MCF 10A (cell line): ENCODE measurements at regions not wholly inside any gene's neighbourhood (a gene's known extent, or its start where the extent isn't known, plus 50 kb on each side); places are given as distances from the start of the nearest gene placed in this dataset.

ENCODE experiments used
- BruUV-seq: library from RNA; stranded (reverse); fragments of 400-500 nt; replicated peaks from 2 replicates; lab custom pipeline; 2021; lab: Mats Ljungman, UMichigan
- CTCF ChIA-PET: fragments of 300-600 bp; sonication (Branson Sonifier 250); formaldehyde crosslinking; extraction: SDS; loops from one replicate; lab custom pipeline; 2021; ENCODE audit warnings: antibody characterized with exemption, inconsistent platforms; lab: Yijun Ruan, JAX
- POLR2A ChIA-PET: fragments of 300-600, 350-650 bp; sonication (Branson Sonifier 250); formaldehyde crosslinking; extraction: SDS; loops from one replicate; lab custom pipeline; 2020; ENCODE audit warnings: antibody characterized with exemption, inconsistent platforms; lab: Yijun Ruan, JAX
- DNase-seq: peaks from one replicate; pipeline ENCODE4 v3.0.0-alpha.2; 2018; ENCODE audit not compliant: unreplicated experiment
- H3K27ac Mint-ChIP-seq: one replicate; pipeline ENCODE4 v1.8.0; 2022; ENCODE audit warnings: mild to moderate bottlenecking, low read depth, mixed read lengths; ENCODE audit not compliant: unreplicated experiment
- H3K27me3 Mint-ChIP-seq: one replicate; pipeline ENCODE4 v1.8.0; 2022; ENCODE audit warnings: mixed read lengths; ENCODE audit not compliant: insufficient read depth, unreplicated experiment
- H3K36me3 Mint-ChIP-seq: one replicate; pipeline ENCODE4 v1.8.0; 2022; ENCODE audit warnings: mild to moderate bottlenecking, moderate library complexity, mixed read lengths; ENCODE audit not compliant: insufficient read depth, unreplicated experiment
- H3K4me1 Mint-ChIP-seq: one replicate; pipeline ENCODE4 v1.8.0; 2022; ENCODE audit warnings: mixed read lengths; ENCODE audit not compliant: insufficient read depth, unreplicated experiment
- H3K4me3 Mint-ChIP-seq: one replicate; pipeline ENCODE4 v1.8.0; 2022; ENCODE audit warnings: mild to moderate bottlenecking, moderate library complexity, mixed read lengths; ENCODE audit not compliant: unreplicated experiment
- H3K9me3 Mint-ChIP-seq: one replicate; pipeline ENCODE4 v1.8.0; 2022; ENCODE audit warnings: mixed read lengths; ENCODE audit not compliant: unreplicated experiment
- intact Hi-C: fragments of 100-400 bp; cut with micrococcal nuclease; formaldehyde crosslinking; loops from 2 replicates; pipeline ENCODE4 v1.14.1; 2022
- TF ChIP-seq, protein P1 (sequence below): fragments of 200-600 bp; IDR thresholded peaks from one replicate; pipeline ENCODE4 v1.8.0; 2022; ENCODE audit warnings: antibody characterized with exemption, mild to moderate bottlenecking; ENCODE audit not compliant: unreplicated experiment

DNA sequence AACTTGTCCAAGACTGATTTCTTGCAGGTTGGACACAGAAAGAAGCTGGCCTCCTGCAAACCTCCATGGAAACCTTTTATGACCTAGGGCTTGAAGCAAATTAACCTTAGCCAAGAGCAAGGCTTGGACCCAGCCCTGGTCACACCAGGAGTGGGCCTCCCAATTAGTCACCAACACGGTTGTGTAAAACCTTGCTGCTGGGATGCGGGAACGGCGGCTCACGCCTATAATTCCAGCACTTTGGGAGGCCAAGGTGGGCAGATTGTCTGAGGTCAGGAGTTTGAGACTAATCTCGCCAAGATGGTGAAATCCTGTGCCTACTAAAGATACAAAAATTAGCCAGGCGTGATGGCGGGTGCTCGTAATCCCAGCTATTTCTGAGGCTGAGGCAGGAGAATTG is 419.9 kb downstream of the AASDHPPT start:
- ChIA-PET CTCF (interaction anchor here (0.6 to 0.9 kb wide), 2 partner anchors 11 to 29 kb away, joined by 3 to 5 read pairs; no protein-coding TSS in a partner anchor), POLR2A (no interaction called here)
- no peaks in the 10 kb centered on the region for H3K9me3 Mint-ChIP-seq
- intact Hi-C loops = no loop called here
- TF ChIP-seq, protein P1, sequence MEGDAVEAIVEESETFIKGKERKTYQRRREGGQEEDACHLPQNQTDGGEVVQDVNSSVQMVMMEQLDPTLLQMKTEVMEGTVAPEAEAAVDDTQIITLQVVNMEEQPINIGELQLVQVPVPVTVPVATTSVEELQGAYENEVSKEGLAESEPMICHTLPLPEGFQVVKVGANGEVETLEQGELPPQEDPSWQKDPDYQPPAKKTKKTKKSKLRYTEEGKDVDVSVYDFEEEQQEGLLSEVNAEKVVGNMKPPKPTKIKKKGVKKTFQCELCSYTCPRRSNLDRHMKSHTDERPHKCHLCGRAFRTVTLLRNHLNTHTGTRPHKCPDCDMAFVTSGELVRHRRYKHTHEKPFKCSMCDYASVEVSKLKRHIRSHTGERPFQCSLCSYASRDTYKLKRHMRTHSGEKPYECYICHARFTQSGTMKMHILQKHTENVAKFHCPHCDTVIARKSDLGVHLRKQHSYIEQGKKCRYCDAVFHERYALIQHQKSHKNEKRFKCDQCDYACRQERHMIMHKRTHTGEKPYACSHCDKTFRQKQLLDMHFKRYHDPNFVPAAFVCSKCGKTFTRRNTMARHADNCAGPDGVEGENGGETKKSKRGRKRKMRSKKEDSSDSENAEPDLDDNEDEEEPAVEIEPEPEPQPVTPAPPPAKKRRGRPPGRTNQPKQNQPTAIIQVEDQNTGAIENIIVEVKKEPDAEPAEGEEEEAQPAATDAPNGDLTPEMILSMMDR = no peak
- no peaks in the 10 kb centered on the region for H3K36me3 Mint-ChIP-seq
- no peak overlapping the region for H3K27ac Mint-ChIP-seq
- no peak overlapping the region for H3K4me3 Mint-ChIP-seq
- no peak for DNase-seq
- H3K27me3 Mint-ChIP-seq = no peaks in the 10 kb centered on the region
- BruUV-seq = no TSS peak
- no peaks in the 10 kb centered on the region for H3K4me1 Mint-ChIP-seq

DNA sequence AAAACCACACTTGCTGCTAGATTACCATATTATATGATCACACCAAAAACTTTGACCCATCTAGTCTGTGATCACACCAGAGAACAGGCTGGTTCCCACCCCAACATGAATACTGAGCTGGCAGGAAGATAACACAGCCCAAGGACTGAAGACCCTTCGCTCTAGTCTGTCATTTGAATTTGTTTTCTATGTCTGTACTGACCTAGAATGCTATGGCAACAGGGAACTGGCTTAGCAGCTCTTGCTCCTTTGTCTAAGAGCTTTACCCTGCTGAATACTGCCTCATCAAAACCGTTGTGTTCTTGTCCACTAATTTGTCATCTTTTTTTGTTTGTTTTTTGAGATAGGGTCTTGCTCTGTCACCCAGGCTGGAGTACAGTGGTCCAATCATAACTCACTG is 420.4 kb downstream of the AASDHPPT start:
- Mint-ChIP-seq H3K36me3 (no peaks in the 10 kb centered on the region), H3K4me3 (no peak overlapping the region), H3K27ac (no peak overlapping the region), H3K27me3 (no peaks in the 10 kb centered on the region), H3K9me3 (no peaks in the 10 kb centered on the region), H3K4me1 (no peaks in the 10 kb centered on the region)
- POLR2A ChIA-PET = no interaction called here
- intact Hi-C loops = no loop called here
- CTCF ChIA-PET = interaction anchor here (0.6 kb wide), 2 partner anchors 12 to 1214 kb away, joined by 3 read pairs; no protein-coding TSS in a partner anchor
- no TSS peak for BruUV-seq
- TF ChIP-seq, protein P1 = no peak
- no peak for DNase-seq

DNA sequence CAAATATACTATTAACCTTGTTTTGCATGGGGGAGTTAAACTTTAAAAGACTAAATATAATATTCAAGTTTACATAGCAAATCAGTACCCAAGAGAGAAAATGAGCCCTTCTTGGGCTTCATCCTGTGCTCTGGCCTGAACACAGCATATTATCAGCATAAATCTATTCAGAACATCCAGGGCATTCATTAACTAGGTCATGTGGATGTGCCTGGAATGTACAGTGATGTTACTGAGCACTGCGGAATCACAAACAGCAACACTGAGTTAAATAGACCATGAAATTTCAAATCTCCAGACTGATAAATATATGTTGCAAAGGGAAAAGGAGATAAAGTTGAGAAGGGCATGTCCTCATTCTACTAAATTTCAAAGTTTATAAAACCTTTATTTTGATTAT is 426.4 kb downstream of the AASDHPPT start:
- H3K27ac Mint-ChIP-seq = no peak overlapping the region
- no peak for DNase-seq
- intact Hi-C loops = no loop called here
- ChIA-PET POLR2A (no interaction called here), CTCF (no interaction called here)
- H3K27me3 Mint-ChIP-seq = no peaks in the 10 kb centered on the region
- BruUV-seq = no TSS peak
- H3K36me3 Mint-ChIP-seq = no peaks in the 10 kb centered on the region
- H3K4me3 Mint-ChIP-seq = no peak overlapping the region
- H3K4me1 Mint-ChIP-seq = no peaks in the 10 kb centered on the region
- TF ChIP-seq, protein P1 = no peak
- no peaks in the 10 kb centered on the region for H3K9me3 Mint-ChIP-seq

DNA sequence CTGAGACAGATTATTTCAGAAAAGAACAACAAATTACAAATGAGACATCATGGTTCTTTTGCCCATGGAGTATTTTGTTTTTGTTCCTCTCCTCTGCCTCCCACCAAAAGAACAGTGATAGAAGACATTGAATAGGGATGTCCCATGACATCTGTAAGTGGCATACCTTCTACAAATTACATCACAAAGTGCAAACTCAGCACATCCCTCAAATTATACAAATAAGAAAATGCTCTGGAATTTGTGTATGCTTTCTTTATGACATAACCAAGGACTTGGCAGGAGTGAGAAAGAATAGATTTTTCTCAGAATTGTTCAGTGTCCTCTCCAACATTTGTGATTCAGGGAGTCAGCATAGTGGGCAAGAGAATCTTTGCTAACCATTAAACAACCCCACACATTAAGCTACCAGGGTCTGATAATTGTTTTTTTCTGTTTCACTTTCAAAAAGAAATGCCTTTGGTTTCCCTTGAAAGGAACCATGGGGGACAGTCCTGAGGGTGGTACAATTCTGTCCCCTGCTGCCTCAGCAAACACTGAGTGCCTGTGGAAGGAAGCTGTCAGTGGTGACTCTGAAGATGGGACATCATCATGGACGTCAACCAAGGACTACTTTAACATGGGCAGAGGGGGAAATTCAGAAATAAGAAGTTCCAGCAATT is 430.3 kb downstream of the AASDHPPT start:
- H3K27me3 Mint-ChIP-seq = no peaks in the 10 kb centered on the region
- intact Hi-C loops = no loop called here
- CTCF ChIA-PET = no interaction called here
- H3K4me1 Mint-ChIP-seq = no peaks in the 10 kb centered on the region
- no TSS peak for BruUV-seq
- H3K4me3 Mint-ChIP-seq = no peak overlapping the region
- no peaks in the 10 kb centered on the region for H3K9me3 Mint-ChIP-seq
- no peak for DNase-seq
- no peaks in the 10 kb centered on the region for H3K36me3 Mint-ChIP-seq
- H3K27ac Mint-ChIP-seq = no peak overlapping the region
- POLR2A ChIA-PET = no interaction called here
- TF ChIP-seq, protein P1 = no peak
